GM12891 (cell line): ENCODE measurements at regions not wholly inside any gene's neighbourhood (a gene's known extent, or its start where the extent isn't known, plus 50 kb on each side); places are given as distances from the start of the nearest gene placed in this dataset.
"Not testable (repeated sequence)": the region's sequence is repeated elsewhere in the genome, so short reads cannot be mapped to it uniquely, and the experiment has no call there.

ENCODE experiments used
- DNase-seq: peaks from one replicate; pipeline ENCODE4 v3.0.0; 2011; ENCODE audit warnings: low spot score; ENCODE audit not compliant: insufficient read length
- FAIRE-seq: peaks from 2 replicates; lab custom pipeline; 2011; peaks lifted over from hg19 to GRCh38; lab: Jason Lieb, UNC
- PAX5 ChIP-seq: IDR thresholded peaks from 2 replicates; pipeline ENCODE4 v1.6.1; 2011; ENCODE audit warnings: low read length, moderate library complexity, mild to moderate bottlenecking; ENCODE audit not compliant: insufficient read depth, severe bottlenecking
- POLR2A ChIP-seq: IDR thresholded peaks from 2 replicates; pipeline ENCODE4 v1.6.1; 2011; ENCODE audit warnings: low read depth, low read length, control low read depth
- POLR2AphosphoS5 ChIP-seq: IDR thresholded peaks from 2 replicates; pipeline ENCODE4 v1.6.1; 2011; ENCODE audit warnings: low read depth, low read length, control low read depth
- POU2F2 ChIP-seq: IDR thresholded peaks from 2 replicates; pipeline ENCODE4 v1.6.1; 2011; ENCODE audit warnings: low read depth, mild to moderate bottlenecking, control low read depth, low read length, moderate library complexity
- SPI1 ChIP-seq: IDR thresholded peaks from 2 replicates; pipeline ENCODE4 v1.6.1; 2011; ENCODE audit warnings: low read depth, low read length, control low read depth
- TAF1 ChIP-seq: IDR thresholded peaks from 2 replicates; pipeline ENCODE4 v1.6.1; 2011; ENCODE audit warnings: low read depth, low read length, control low read depth

DNA sequence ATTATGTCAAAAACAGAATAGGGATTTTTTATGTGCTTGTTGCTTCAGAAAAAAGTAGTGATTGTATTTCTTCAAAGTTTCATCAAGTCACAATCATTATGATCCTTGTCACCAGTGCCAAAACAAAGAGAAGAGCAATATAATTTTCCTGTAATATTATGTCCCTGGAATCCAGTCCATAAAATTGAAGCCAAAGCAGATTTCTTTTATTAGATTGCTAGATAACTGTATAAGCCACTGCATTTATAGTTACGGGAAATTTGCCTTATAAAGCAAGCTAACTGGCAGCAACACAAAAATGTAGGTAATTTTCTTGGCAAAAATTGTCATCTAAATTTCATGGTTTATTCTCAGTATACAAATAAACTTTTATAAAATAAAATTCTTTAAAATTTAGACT lies 296.1 kb upstream of the ANKRD50 start:
- DNase-seq (no peak), FAIRE-seq (no peak)
- TF ChIP-seq POLR2AphosphoS5, result no peak
- no peak for TF ChIP-seq PAX5
- TF ChIP-seq POLR2A, result no peak
- no peak for TF ChIP-seq SPI1
- TF ChIP-seq POU2F2, result no peak
- no peak for TF ChIP-seq TAF1

DNA sequence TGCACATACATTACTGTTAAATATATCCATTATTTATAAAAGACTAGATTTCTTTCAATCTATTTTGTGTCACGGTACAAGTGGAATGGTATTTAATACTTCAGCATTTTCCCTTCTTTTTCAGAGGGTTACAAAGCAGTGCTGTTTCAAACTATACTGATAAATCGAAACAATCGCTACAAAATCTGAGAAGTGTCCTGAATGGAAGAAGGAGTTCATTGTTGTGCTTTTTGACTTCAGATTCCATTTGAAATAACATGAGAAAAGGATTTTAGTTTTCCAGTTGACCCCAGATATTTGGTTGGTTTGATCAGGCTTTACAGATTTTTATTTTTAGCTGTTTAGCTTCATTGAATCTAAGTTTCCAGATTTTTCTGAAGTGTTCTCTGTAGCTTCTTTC lies 292.1 kb upstream of the ANKRD50 start:
- no peak for DNase-seq
- no peak for TF ChIP-seq POLR2A
- no peak for TF ChIP-seq TAF1
- TF ChIP-seq POU2F2, result no peak
- no peak for TF ChIP-seq PAX5
- TF ChIP-seq POLR2AphosphoS5, result no peak
- no peak for TF ChIP-seq SPI1
- FAIRE-seq, result no peak

DNA sequence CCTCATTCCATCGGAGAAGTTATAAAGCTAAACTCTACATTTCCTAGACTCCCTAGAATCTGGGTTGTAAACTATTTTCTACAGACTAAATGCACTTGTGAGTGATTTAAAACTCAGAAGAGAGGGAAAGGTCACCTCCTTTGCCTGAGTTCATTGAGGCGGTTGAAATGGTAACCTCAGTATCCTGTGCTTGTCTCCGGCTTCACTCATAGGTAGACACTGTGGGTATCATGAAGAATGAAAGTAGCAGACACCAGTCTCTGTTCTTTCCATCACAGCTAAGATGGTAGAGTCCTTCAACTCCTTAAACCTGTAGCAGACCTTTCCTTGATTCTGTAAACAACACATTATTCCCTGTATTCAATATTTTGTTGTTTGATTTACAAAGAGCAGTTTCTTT lies 291.3 kb upstream of the ANKRD50 start:
- no peak for DNase-seq
- TF ChIP-seq POLR2AphosphoS5 (no peak), PAX5 (no peak), POLR2A (no peak), POU2F2 (no peak)
- no peak for FAIRE-seq

DNA sequence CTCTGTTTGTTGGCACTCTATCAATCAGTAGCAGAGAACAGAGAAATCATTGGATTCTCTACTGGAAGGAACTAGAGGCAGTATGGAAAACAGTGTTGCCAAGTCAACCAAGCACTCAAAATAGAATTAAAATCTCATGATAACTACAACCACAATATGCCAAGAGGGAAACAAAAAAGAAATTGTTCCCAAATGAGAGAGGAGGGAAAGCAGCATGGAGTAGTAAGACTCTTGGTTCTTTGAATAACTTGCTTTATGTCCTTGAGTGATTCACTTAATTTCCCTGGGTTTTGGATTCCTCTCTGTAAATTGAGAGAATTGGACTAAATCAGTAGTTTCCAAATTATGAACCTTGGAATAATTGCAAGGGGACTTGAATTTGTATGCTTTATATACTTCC lies 285.5 kb upstream of the ANKRD50 start:
- FAIRE-seq (no peak), DNase-seq (no peak)
- TF ChIP-seq SPI1, result no peak
- no peak for TF ChIP-seq POLR2A
- TF ChIP-seq POLR2AphosphoS5, result no peak
- no peak for TF ChIP-seq POU2F2
- no peak for TF ChIP-seq TAF1
- TF ChIP-seq PAX5, result no peak

DNA sequence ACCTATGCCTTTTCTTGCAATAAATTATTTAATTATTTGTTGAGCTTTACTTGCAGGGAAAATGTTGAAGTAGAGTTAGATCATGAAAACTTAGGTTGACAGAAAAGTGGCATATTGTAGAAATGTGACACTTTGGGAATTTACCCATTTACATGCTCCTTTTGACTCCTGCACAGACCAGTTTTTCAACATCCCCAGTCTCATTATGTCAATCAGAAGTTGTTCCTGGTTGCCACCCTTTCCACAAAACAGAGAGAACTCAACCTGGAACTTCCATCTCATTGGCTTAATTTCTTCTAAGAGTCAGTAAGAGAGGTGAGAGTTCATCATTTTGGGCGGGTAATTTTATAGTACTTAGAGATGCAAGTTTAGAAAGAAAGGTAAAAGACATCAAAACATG lies 284.6 kb upstream of the ANKRD50 start:
- no peak for TF ChIP-seq SPI1
- TF ChIP-seq PAX5, result no peak
- no peak for TF ChIP-seq TAF1
- no peak for TF ChIP-seq POU2F2
- no peak for TF ChIP-seq POLR2AphosphoS5
- TF ChIP-seq POLR2A, result no peak
- no peak for DNase-seq
- no peak for FAIRE-seq

DNA sequence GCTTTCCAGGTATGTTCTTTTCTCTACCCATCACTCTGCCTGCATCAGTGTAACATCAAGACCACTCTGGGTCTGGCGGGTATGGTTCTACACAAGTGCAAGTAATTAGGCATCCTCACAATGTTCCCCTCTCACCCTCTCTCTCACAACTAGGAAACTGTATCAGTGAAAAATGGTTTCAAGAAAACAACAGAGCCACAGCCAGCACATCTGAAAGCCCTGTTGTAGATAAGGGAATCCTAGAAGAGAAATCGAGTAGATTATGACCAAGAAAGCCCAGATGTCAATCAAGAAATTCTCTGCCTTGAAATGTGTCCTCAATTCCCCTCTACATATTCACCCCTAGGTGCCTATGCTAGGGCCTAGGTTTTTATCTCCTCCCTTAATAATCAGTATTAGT lies 281.3 kb upstream of the ANKRD50 start:
- no peak for FAIRE-seq

DNA sequence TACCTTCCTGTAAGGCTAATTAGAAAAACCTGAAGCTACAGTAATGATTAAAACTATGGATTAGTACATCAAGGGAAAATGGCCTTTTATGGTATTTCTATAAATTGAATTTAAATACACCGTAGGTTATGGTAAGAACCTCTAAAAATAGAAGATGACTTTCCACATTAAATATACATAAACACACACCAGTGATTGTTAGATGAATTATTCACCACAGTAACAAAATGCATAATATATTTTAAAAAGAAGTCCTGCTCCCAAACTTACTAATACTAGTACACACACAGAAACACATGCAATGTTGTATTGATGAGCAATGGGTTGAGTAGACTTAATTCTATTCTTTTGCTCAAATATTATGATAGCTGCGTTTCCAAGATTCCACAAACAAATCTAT lies 277.9 kb upstream of the ANKRD50 start:
- FAIRE-seq (no peak), DNase-seq (no peak)
- TF ChIP-seq POLR2A, result no peak
- no peak for TF ChIP-seq SPI1
- no peak for TF ChIP-seq TAF1
- TF ChIP-seq POLR2AphosphoS5, result no peak
- no peak for TF ChIP-seq POU2F2
- TF ChIP-seq PAX5, result no peak

More for the DNA sequence above, 281.3 kb upstream of the ANKRD50 start:
- TF ChIP-seq POLR2A (no peak), TAF1 (no peak), SPI1 (no peak), PAX5 (no peak), POLR2AphosphoS5 (no peak), POU2F2 (no peak)
- no peak for DNase-seq

DNA sequence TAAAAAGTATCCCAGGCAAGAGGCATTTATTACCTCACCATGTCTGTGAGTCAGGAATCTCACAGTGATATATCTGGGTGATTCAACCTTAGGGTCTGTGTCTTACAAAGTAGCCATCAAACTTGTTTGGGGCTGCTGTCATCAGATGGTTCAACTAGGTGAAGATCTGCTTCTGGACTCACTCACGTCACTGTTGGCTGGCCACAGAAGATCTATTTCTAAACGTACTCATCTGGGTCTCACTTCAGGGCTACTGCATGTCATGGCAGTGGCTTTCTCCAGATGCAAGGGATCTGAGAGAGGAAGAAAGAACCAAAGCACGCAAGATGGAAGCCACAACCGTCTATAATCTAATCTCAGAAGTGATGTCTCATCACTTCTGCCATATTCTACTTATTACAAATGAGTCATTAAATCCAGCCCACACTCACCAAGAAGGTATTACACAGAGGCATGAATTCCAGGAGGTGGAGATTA lies 267.8 kb upstream of the ANKRD50 start:
- TF ChIP-seq TAF1 (no peak), POLR2A (no peak), SPI1 (no peak), POLR2AphosphoS5 (no peak), PAX5 (no peak), POU2F2 (no peak)
- no peak for FAIRE-seq
- DNase-seq, result no peak

DNA sequence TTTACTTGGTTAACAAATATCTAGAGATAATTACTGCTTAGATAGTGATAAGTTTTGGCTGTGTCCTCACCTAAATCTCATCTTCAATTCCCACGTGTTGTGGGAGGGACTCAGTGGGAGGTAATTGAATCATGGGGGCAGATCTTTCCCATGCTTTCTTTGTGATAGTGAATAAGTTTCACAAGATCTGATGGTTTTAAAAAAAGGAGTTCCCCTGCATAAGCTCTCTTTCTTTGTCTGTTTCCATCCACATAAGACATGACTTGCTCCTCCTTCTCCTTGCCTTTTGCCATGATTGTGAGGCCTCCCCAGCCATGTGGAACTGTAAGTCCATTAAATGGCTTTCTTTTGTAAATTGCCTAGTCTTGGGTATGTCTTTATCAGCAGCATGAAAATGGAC lies 266.0 kb upstream of the ANKRD50 start:
- not testable (repeated sequence) for DNase-seq, FAIRE-seq

DNA sequence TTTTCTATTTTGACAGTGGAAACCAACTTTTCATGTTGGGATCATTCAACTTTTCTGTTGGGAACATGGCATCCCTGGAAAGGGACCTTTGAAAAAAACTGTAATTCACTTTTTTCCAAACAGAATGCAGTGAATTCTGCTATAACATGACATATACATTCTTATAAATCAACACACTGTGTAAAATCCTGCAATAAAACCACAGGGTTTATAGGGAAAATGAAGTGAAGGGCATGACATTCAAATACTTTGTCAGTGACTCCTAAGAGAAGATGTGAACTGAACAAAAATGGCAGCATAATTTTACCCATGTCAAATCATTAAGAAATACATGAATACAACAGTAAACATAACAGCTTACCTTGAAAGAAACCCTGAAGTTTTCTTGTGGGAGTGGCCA lies 264.5 kb upstream of the ANKRD50 start:
- no peak for DNase-seq
- no peak for FAIRE-seq
- TF ChIP-seq POLR2AphosphoS5 (no peak), SPI1 (no peak), PAX5 (no peak), POLR2A (no peak), TAF1 (no peak), POU2F2 (no peak)

DNA sequence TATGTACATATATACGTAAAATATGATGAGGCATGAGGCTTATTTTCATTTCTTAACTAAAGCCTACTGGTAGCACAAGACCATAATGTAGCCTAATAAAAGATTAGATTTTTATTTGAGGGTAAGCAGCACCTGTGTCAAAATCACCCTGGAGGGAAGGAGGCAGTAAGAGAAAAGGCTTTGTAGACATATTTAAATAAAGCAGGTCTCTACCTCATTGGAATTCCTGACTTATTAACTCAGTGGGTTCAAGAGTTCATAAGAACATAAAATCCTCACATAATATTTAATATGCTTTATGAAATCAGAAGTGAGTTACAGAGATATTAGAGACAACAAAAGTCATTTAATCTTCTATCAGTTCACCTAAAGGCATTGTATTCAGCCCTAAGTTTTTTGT lies 261.6 kb upstream of the ANKRD50 start:
- DNase-seq (no peak), FAIRE-seq (no peak)
- no peak for TF ChIP-seq POU2F2
- TF ChIP-seq POLR2A, result no peak
- no peak for TF ChIP-seq TAF1
- no peak for TF ChIP-seq POLR2AphosphoS5
- TF ChIP-seq PAX5, result no peak
- TF ChIP-seq SPI1, result no peak
